ENCODE measurements at regions not wholly inside any gene's neighbourhood (a gene's known extent, or its start where the extent isn't known, plus 50 kb on each side); places are given as distances from the start of the nearest gene placed in this dataset.

GRCh38 chr18:11307716-11308115 is 158.3 kb upstream of the PIEZO2 start:
- no peak for TF ChIP-seq CTCF (IDR thresholded peaks at IDR 0.05)
- no peak for TF ChIP-seq EP300 (IDR thresholded peaks at IDR 0.05)
